GM18526 (cell line): ENCODE measurements at regions not wholly inside any gene's neighbourhood (a gene's known extent, or its start where the extent isn't known, plus 50 kb on each side); places are given as distances from the start of the nearest gene placed in this dataset.

Experiments
- POLR2A ChIP-seq: IDR thresholded peaks from 3 replicates; pipeline ENCODE4 v1.6.1; 2011; ENCODE audit not compliant: insufficient read length; ENCODE audit errors: extremely low read depth

DNA sequence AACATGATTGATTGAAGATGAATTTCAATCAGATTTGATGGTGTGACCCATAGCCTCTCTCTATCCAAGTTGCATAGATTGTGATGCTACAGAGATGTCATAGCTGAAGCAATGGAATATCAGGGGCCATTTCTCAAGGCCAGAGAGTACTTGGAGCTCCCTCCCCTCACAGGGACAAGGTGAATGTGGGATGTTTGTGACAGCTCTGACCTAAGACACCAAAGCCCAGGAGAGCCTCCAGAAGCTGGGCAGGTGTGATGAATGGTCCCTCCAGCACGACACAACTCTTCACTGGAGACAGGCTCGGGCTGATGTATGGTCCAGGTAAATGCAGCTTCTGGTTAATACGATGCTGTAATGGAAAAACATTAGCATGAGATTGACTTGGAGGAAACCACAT lies 101.0 kb upstream of the ZC3H12A start:
- TF ChIP-seq POLR2A, result no peak

DNA sequence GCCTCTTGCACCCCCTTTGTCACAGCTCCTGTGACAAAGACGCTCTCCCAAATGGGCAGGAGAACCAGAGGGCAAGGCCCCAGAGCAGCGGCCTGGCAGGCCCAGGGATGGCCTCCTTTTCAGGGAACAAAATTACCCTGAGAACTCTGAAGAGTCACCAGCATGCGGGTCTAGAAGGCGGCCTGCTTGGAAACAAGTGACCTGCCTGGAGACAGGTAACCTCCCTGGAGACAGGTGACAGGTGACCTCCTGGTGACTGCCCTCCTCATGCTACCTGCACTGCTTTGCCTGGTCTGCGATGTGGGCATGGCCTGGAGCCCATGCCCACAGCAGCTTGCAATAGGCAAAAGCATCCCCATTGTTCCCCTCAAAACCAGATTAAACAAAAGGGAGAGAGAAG lies 86.5 kb upstream of the ZC3H12A start:
- TF ChIP-seq POLR2A, result no peak

DNA sequence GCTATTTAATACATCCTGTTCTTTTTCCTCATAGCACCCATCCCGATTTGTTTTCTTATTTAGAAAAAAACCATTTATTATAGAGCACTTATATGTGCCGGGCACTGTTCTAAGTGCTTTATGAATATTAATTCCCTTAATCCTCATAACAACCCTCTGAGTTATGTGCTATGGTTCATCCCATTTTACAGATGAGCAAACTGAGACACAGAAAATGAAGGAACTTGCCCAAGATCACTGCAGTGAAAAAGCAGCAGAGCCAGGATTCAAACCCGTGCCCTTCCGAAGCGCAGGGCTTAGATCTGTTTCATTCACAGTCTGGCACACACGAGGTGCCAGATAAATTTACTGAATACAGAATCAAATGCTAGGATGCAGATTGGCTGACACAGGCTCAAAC lies 85.1 kb upstream of the ZC3H12A start:
- no peak for TF ChIP-seq POLR2A

DNA sequence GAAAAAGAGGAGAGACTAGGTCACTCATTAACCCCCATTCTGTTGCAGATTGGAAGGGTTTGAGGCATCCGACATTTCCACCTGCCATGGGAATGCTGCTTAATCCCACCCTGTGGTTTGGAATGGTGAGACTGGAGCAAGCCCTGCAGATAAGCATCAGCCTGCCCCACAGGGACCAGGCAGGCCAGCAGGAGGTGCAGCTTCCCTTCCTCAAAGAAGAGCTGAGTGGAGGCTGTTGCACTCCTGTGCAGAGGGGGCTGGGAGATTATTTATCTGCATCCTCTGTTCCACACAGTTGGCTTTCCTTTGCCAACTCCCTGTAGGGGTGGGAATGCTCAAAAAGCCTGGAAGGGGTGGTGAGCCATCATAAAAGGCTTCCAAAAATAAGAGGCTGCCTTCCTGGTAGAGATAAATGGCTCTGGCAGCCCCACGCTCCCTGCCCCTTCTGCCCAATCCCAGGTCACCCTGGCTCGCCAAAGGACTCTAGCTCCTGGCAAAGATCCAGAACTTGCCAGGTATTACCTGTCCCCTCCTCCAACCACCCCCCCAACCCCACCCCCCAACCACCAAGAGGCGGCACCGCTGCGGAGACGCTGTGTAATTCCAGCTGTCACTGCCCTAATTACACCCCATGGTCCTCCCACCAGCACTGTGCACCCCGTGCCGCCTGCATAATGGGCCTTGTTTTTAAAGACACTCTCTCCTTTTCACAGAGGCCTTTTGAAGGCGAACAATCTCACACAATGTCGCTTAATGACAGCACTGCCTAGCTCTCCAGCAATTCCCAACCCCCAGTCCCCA lies 83.0 kb upstream of the ZC3H12A start:
- TF ChIP-seq POLR2A, result no peak

DNA sequence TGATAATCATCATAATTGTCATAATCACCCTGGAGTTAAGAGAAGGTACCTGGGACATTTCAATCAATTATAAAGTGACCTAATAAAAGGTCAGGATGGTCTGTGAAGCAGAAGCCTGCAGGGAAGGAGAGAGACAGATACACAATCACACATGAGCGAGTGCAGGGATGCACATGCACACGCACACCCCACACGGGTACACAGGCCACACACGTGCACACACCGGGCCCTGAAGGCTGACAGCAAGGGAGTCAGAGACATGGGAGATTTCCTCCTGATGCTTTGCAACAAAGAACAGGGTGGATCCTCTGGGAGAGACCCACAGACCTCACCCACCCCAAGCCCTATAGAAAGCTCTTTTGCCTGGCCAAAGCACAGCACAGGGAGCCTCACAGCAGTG lies 82.3 kb upstream of the ZC3H12A start:
- TF ChIP-seq POLR2A, result no peak

DNA sequence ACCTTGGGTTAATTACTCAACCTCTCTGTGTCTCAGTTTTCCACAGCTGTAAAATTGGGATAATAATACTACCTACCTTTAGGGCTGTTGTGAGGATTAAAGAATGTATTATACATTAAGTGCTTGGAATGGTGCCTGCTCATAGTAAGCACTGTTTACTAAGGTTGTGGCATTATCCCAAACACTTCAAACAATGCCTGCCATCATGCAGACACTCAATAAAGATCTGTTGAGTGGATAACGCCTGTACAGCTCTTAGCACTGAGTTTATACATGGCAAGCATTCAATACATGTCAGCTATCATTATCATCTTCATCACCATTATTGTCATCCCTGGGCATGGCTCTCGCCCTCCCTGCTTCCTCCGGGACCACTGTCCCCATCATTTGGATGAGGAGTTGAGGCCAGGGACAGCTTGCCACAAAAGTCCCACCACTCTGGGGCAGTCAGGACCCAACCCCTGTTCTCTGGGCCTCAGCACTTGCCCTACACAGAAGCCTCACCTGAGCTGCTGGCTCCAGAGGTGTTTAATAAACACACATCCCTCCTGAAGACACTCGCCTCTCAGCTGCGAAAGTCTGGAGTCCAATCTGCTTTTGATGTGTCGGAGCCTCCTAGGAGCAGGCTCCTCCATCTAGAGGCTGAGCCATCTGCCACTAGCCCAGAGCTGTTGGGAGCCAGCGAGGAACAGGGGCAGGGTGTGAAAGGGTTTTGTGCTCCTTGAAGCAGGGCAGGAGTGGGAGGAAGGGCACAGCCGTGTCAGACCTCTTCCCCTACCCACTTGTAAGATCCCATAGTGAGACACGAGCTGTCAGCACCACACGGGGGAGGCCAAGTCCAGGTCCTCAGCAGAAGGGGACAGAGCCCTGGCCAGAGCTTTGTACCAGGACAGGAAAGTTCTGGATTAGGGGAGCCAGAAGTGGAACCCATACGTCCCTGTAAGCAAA lies 80.9 kb upstream of the ZC3H12A start:
- TF ChIP-seq POLR2A, result no peak

DNA sequence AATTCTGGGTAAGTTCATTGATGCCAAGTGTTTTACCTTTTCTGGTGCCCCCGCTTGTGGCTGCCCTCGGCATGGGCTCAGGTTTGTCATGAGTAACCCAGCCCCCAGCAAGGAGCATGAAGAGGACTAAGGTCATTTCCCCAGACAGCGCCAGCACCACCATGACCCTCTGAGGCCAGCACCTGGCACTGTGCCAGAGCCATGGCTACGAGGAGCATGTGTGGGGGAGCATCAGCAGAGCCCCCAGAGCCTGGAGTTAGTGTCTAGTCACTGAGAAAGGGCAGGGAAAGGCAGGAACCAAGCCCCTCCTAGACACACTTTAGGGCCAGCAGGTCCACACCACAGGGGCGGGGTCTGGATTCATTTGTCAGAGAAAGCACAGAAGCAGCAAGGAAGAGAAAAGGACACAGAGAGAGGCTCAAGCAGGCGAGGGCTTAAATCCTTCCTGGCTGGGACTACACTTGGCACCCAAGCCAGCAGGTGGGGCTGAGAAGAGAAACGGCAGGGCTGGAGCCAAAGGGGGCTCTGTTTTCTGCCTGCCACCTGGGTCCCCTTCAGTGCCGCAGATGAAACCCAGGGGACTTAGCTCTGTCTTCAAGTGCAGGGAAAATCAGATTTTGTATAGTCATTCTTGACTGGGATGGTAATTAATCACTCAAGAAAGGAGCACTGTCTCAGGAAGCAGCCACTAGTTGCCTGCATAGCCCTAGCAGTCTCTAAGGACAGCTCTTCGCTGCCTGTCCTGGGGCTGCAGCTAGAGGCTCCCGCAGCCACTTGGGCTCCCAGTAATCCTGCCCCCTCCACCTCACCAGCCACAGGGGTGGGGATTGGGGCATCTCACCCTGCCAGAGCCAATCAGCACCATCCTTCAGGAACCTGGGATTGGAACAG lies 79.6 kb upstream of the ZC3H12A start:
- no peak for TF ChIP-seq POLR2A

DNA sequence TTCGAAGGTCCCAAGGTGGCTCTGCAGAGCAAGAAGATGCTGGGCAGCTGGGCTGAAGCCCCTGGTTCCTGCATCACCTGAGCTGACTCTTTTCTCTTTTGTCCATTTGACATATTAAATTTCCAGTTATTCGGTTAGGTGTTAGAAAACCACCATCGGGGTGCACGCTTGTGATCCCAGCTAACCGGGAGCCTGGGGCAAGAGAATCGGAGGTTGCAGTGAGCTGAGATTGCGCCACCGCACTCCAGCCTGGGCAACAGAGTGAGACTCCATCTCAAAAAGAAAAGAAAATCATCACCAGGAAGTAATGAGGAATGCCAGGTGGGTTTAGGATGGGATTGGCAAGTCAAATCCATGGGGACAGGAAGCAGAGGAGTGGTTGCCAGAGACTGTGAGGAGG lies 76.3 kb upstream of the ZC3H12A start:
- TF ChIP-seq POLR2A, result no peak

DNA sequence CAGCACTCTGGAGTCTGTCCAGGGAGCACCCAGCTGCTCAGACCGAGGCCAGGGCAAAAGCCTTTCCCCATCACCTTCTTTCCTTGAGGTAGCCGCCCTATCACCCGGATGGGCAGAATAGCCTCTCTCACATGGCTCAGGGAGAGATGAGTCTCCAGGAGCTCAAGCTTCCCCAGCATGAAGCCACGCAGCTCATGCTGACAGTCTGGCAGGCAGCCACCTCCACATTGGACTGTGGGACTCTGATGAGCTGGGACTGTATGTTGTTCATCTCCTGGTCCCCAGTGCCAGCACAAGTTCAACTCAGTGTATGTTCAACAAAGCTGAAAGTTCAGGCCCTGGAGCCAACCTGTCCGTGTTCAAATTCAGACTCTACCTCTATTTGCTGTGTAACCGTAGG lies 75.2 kb upstream of the ZC3H12A start:
- TF ChIP-seq POLR2A, result no peak

DNA sequence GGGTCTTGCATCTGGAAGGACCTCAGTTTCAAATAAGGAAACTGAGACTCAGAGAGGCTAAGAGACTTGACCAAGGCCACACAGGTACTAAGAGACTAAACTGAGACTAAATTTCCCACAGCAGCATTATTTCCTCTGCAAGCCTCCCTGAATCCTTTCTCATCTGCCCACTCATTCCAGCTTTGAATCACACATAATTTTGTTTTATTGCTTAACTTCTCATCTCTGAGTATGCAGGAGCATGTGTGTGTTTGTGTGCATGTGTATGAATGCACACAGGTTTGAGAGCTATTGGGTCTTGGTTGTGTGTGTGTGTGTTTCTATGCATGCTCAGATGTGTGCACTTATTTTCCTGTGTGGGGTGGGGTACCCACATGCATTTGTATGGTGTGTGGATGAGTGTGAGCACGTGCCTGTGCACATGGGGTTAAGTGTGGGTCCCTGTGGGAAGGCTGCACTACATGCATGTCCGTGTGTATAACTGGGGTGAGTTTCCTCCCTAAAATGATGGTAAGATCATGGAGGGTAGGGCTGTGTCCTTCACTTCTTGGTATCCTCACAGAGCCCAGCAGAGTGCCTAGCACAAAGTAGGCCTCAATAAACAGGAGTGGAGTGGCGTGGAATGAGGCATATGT lies 74.4 kb upstream of the ZC3H12A start:
- TF ChIP-seq POLR2A, result no peak

DNA sequence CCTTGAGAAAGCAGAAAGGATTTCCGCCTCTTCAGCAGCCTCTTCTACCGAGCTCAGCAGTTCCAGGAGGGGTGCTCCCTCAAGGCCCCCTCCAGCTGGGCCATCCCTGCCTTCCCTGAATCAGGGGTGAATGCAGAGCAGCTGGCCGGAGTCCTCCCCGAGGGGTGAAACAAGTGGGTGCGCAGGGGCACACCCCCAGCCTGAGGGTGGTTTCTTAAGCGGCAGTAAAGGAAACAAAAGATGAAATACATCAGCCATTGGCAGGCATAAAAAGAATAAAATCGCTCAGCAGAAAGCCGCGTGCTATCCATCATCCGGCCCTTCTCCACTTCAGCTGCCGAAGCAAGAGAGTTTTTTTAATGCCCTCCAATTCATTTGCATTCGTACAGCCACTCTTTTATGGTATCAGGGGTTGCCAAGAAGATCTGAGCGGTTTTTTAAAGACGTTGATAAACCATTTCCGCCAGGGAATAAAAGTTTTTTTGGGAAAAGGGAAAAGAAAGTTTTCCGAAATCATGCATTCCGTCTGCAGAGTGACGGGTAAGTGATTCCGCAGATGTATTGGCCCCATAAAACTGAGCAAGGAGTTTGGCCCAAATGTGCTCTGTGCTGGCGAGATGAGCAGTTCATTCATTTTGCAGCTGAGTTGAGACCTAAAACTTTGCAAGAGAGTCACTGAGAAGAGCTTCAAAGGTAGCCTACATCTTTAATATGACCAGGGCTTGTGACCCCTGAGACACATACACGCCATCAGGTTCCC lies 73.7 kb upstream of the ZC3H12A start:
- no peak for TF ChIP-seq POLR2A

DNA sequence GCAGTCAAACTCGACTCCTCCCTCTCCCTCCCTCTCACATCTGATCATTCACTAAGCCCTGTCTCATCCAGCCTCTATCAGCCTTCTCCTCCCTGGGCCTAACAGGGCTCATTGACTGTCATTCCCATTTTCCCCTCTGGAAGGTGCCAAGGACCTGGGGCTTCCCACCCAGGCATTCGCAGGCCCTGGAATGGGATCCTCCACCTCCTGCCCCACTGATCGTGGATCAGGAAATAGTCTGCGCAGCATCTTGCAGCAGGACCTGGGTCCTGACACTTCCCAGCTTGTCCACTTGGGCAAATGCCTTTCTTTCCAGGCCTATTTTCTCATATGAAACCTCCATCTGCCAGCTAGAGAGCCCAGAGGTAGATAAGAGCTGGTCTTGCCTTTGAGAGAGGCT lies 71.2 kb upstream of the ZC3H12A start:
- TF ChIP-seq POLR2A, result no peak

DNA sequence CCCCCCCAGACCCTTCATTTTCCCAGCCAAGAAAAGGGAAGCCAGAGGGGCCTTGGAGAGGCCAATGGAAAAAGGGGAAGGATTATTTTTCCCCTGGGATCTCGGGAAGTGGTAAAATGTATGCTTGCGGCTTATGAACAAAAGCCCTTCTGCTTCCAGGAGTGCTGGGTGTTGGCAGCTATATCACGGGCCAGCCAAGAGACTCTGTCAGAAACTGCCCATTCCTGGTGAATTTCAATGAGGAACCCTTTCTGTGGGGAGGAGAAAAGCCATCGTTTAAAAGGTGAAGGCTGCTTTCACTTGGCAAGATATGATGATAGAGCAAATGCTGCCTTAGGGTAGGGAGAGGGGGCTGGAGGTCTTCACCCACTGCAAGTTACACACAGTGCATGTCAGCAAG lies 69.7 kb upstream of the ZC3H12A start:
- no peak for TF ChIP-seq POLR2A

DNA sequence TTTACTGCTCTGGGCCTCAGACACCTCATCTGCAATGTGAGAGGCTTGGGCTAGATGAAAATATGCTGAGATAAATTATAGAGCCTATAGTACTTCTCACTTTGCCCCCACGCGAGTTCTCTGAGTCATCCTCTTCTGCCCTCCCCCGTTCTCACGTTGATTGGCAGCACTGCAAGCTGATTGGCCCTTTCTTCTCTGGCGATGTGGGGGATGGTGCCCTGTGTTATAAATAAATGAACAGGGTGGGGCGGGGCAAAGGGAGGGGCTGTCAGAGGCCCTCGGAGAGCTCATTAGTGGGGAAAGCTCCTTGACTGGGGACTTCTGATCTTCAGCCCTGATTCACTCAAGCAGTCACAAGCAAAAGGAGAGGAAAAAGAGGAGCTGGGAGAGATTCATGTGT lies 64.3 kb upstream of the ZC3H12A start:
- TF ChIP-seq POLR2A, result no peak
